Smooth muscle cell (in vitro differentiated cells): ENCODE measurements at regions not wholly inside any gene's neighbourhood (a gene's known extent, or its start where the extent isn't known, plus 50 kb on each side); places are given as distances from the start of the nearest gene placed in this dataset.

Experiments
- DNase-seq: peaks from one replicate; lab custom pipeline; 2025; ENCODE audit not compliant: unreplicated experiment; lab: John Stamatoyannopoulos, UW
- H2AFZ ChIP-seq: fragments of 200-600 bp; sonication (generic); 2 replicates; pipeline ENCODE4 v1.6.0; 2016; ENCODE audit warnings: antibody characterized with exemption, low read depth, mild to moderate bottlenecking
- H3F3A ChIP-seq: fragments of 200-600 bp; sonication (generic); 2 replicates; pipeline ENCODE4 v1.6.0; 2017; ENCODE audit warnings: antibody characterized with exemption, low read depth
- H3K27ac ChIP-seq: fragments of 200-600 bp; sonication (generic); 2 replicates; pipeline ENCODE4 v1.5.1; 2016; ENCODE audit warnings: low read depth, mild to moderate bottlenecking
- H3K27me3 ChIP-seq: fragments of 200-600 bp; sonication (generic); 2 replicates; pipeline ENCODE4 v1.6.1; 2016; ENCODE audit warnings: low read depth, mild to moderate bottlenecking
- H3K36me3 ChIP-seq: fragments of 200-600 bp; sonication (generic); 2 replicates; pipeline ENCODE4 v1.5.1; 2016; ENCODE audit warnings: low read depth
- H3K4me1 ChIP-seq: fragments of 200-600 bp; sonication (generic); 2 replicates; pipeline ENCODE4 v1.5.1; 2016; ENCODE audit warnings: low read depth
- H3K4me2 ChIP-seq: fragments of 200-600 bp; sonication (generic); 2 replicates; pipeline ENCODE4 v1.6.0; 2016; ENCODE audit warnings: mild to moderate bottlenecking
- H3K4me3 ChIP-seq: fragments of 200-600 bp; sonication (generic); 2 replicates; pipeline ENCODE4 v1.5.1; 2016; ENCODE audit warnings: mild to moderate bottlenecking
- H3K79me2 ChIP-seq: fragments of 200-600 bp; sonication (generic); 2 replicates; pipeline ENCODE4 v1.6.0; 2016; ENCODE audit warnings: low read depth, mild to moderate bottlenecking
- H3K9ac ChIP-seq: fragments of 200-600 bp; sonication (generic); 2 replicates; pipeline ENCODE4 v1.6.0; 2016; ENCODE audit warnings: low read depth
- H3K9me3 ChIP-seq: fragments of 200-600 bp; sonication (generic); replicated peaks from 2 replicates; pipeline ENCODE4 v1.5.1; 2016; ENCODE audit warnings: low read depth
- H4K20me1 ChIP-seq: fragments of 200-600 bp; sonication (generic); 2 replicates; pipeline ENCODE4 v1.6.0; 2016; ENCODE audit warnings: low read depth
- CTCF ChIP-seq: fragments of 200-600 bp; sonication (generic); IDR thresholded peaks from 2 replicates; pipeline ENCODE4 v1.5.1; 2017; ENCODE audit warnings: borderline replicate concordance, mild to moderate bottlenecking, antibody characterized with exemption; ENCODE audit not compliant: insufficient read depth, poor library complexity, severe bottlenecking
- WGBS: methylation state at CpG from one replicate; pipeline ENCODE4 v1.1.7; 2016; ENCODE audit warnings: low lambda C conversion rate; 5-methylcytosine and 5-hydroxymethylcytosine counted together

GRCh38 chr4:152015597-152016302 is 254.9 kb upstream of the GATB start:
- no peaks in the 10 kb centered on the region for H4K20me1 ChIP-seq
- no peak overlapping the region for H3K4me3 ChIP-seq
- DNase-seq, result no peak
- H3K9me3 ChIP-seq, result no peaks in the 10 kb centered on the region
- H3K9ac ChIP-seq, result no peak overlapping the region
- no peaks in the 10 kb centered on the region for H3K36me3 ChIP-seq
- H3K4me2 ChIP-seq, result no peak overlapping the region
- H2AFZ ChIP-seq, result no peak overlapping the region
- no peak overlapping the region for H3K27ac ChIP-seq
- H3F3A ChIP-seq, result no peaks in the 10 kb centered on the region
- no peaks in the 10 kb centered on the region for H3K79me2 ChIP-seq
- TF ChIP-seq CTCF, result no peak
- WGBS, result 90% methylated on average over 11 of the region's 11 CpGs
- H3K27me3 ChIP-seq, result peaks cover 5% of the 10 kb centered on the region
- peaks cover under 1% of the 10 kb centered on the region for H3K4me1 ChIP-seq

DNA sequence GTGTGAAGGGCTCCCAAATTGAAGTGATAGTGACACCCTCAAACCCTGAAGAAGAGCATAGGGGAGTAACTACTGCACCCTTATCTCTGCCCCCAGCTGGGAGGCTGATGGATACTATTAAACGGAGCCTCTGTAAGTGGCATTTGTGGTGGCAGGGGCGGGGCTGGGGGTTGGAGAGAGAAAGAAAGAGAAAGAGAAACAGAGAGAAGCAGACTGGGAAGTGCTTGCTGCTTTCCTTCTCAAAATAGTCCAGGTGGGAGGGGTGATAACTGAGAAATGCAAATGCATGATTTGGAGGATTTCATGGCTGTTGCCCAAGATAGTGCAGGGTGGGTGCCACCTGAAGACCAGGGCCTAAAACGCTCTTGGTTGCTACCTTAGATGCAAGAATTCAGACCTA is 253.5 kb upstream of the GATB start:
- no peaks in the 10 kb centered on the region for H3K36me3 ChIP-seq
- H3K9me3 ChIP-seq, result no peaks in the 10 kb centered on the region
- H2AFZ ChIP-seq, result no peak overlapping the region
- peaks cover 5% of the 10 kb centered on the region for H3K27me3 ChIP-seq
- H3K27ac ChIP-seq, result no peak overlapping the region
- no peak for DNase-seq
- 79% methylated on average over 3 of the region's 3 CpGs for WGBS
- no peaks in the 10 kb centered on the region for H3F3A ChIP-seq
- H3K4me1 ChIP-seq, result peaks cover 15% of the 10 kb centered on the region
- no peak overlapping the region for H3K9ac ChIP-seq
- no peak for TF ChIP-seq CTCF
- no peaks in the 10 kb centered on the region for H3K79me2 ChIP-seq
- H3K4me3 ChIP-seq, result no peak overlapping the region
- H4K20me1 ChIP-seq, result no peaks in the 10 kb centered on the region
- H3K4me2 ChIP-seq, result no peak overlapping the region

DNA sequence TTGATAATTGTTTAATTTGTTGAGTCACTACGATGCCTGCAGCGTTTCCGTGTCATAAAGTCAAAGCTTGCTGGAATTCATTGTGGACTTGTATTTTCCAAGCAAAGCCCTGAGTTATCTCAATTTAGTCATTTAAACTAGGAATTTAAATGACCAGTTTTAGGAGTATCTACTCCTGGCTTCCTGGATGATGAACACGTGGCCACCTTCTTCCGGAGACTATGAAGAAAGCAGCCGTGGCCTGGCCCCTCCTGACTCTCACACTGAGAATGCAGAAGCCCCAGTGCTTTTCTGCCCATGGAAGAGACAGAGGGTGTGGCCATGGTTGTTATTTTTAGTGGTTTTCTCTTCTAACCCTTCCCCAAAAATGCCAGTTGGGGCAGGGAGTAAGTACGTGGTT is 250.7 kb upstream of the GATB start:
- no peak overlapping the region for H2AFZ ChIP-seq
- H3K79me2 ChIP-seq, result no peaks in the 10 kb centered on the region
- no peak overlapping the region for H3K9ac ChIP-seq
- H3K36me3 ChIP-seq, result no peaks in the 10 kb centered on the region
- no peak for DNase-seq
- no peaks in the 10 kb centered on the region for H3K9me3 ChIP-seq
- H4K20me1 ChIP-seq, result no peaks in the 10 kb centered on the region
- no peak overlapping the region for H3K27ac ChIP-seq
- H3K4me2 ChIP-seq, result no peak overlapping the region
- no peaks in the 10 kb centered on the region for H3K27me3 ChIP-seq
- peaks cover 25% of the 10 kb centered on the region for H3K4me1 ChIP-seq
- H3F3A ChIP-seq, result no peaks in the 10 kb centered on the region
- H3K4me3 ChIP-seq, result no peak overlapping the region
- TF ChIP-seq CTCF, result no peak
- 87% methylated on average over 7 of the region's 7 CpGs for WGBS

DNA sequence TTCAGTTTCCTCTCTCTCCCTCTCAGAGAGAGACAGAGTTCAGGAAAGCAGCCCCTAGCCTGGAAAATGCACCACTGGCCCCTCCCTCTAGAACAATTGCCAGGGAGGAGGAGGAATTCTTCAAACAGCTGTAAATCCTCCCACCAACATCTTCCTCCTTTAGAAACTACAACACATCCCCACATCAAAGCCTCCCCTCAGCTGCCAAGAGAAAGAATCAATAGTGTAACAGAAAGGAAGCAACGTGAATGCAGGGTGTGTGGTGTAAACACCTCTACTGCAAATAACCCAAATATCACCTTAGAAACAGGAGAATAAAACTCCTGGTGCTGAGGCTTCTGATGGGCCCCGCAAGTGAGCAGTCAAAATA is 249.9 kb upstream of the GATB start:
- no peaks in the 10 kb centered on the region for H3K79me2 ChIP-seq
- H3K4me2 ChIP-seq, result no peak overlapping the region
- no peaks in the 10 kb centered on the region for H3F3A ChIP-seq
- H3K9me3 ChIP-seq, result no peaks in the 10 kb centered on the region
- no peak for DNase-seq
- no peak for TF ChIP-seq CTCF
- no peak overlapping the region for H3K27ac ChIP-seq
- H3K9ac ChIP-seq, result no peak overlapping the region
- H3K27me3 ChIP-seq, result no peaks in the 10 kb centered on the region
- H3K4me1 ChIP-seq, result peaks cover 25% of the 10 kb centered on the region
- H2AFZ ChIP-seq, result no peak overlapping the region
- WGBS, result 64% methylated on average over 2 of the region's 2 CpGs
- no peaks in the 10 kb centered on the region for H3K36me3 ChIP-seq
- H3K4me3 ChIP-seq, result no peak overlapping the region
- H4K20me1 ChIP-seq, result no peaks in the 10 kb centered on the region
